Hepatocyte (in vitro differentiated cells): ENCODE measurements at regions not wholly inside any gene's neighbourhood (a gene's known extent, or its start where the extent isn't known, plus 50 kb on each side); places are given as distances from the start of the nearest gene placed in this dataset.
"Not testable (repeated sequence)": the region's sequence is repeated elsewhere in the genome, so short reads cannot be mapped to it uniquely, and the experiment has no call there.

ENCODE experiments used
- CTCF ChIP-seq: fragments of 200-600 bp; sonication (generic); IDR thresholded peaks from 2 replicates; pipeline ENCODE4 v1.5.1; 2016; ENCODE audit warnings: antibody characterized with exemption, mild to moderate bottlenecking; ENCODE audit not compliant: poor library complexity
- EZH2 ChIP-seq: fragments of 200-600 bp; sonication (generic); IDR thresholded peaks from 2 replicates; pipeline ENCODE4 v1.6.1; 2016; ENCODE audit warnings: antibody characterized with exemption, mild to moderate bottlenecking, borderline replicate concordance
- EZH2phosphoT487 ChIP-seq: fragments of 200-600 bp; sonication (generic); IDR thresholded peaks from one replicate; pipeline ENCODE4 v1.6.1; 2018; ENCODE audit warnings: antibody characterized with exemption, mild to moderate bottlenecking, low read depth, moderate library complexity; ENCODE audit not compliant: unreplicated experiment, severe bottlenecking

DNA sequence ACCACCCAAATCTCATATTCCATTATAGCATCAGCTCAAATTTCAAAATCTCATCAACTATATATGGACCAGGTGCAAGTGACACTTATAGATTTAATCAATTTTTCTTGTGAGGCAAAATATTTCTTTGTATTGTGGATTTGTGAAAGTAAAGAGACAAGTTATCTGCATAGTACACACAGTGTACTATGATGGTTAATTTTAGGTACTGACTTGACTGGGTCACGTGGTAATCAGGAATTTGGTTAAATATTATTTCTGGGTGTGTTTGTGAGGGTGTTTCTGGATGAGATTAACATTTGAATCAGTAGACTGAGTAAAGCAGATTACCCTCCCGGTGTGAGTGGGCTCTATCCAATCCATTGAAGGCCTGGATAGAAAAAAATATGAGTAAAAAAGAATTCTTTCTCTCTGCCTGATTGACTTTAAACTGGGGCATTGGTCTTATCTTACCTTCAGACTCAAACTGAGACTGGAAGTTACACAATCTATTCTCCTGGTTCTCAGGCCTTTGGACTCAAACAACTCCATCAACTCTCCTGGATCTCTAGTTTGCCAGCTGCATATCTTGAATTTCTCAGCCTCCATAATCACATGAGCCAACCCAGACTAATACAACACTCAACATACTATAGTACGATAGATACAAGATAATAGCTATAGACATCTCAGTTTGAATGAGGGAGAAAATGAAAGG, 799.9 kb downstream of the NAP1L3 start:
- not testable (repeated sequence) for TF ChIP-seq EZH2, CTCF, EZH2phosphoT487
